Upper lobe of right lung (tissue), 1 donor: ENCODE measurements at regions not wholly inside any gene's neighbourhood (a gene's known extent, or its start where the extent isn't known, plus 50 kb on each side); places are given as distances from the start of the nearest gene placed in this dataset.

Experiments used
- ATAC-seq: fragments of 200-7000 bp; cut with Tn5 transposase; one replicate; pipeline ENCODE4 v1.9.1; 2020; ENCODE audit warnings: mild to moderate bottlenecking, moderate library complexity
- DNase-seq: peaks from one replicate; pipeline ENCODE4 v3.0.0-alpha.2; 2020
- H3K27ac ChIP-seq: fragments of 200-600 bp; one replicate; pipeline ENCODE4 v1.8.0; 2022
- H3K27me3 ChIP-seq: fragments of 200-600 bp; one replicate; pipeline ENCODE4 v1.8.0; 2022; ENCODE audit warnings: mild to moderate bottlenecking
- H3K36me3 ChIP-seq: fragments of 200-600 bp; one replicate; pipeline ENCODE4 v1.8.0; 2022
- H3K4me1 ChIP-seq: fragments of 200-600 bp; one replicate; pipeline ENCODE4 v1.8.0; 2022
- H3K4me3 ChIP-seq: fragments of 200-600 bp; one replicate; pipeline ENCODE4 v1.8.0; 2022; ENCODE audit warnings: mild to moderate bottlenecking
- H3K9me3 ChIP-seq: fragments of 200-600 bp; one replicate; pipeline ENCODE4 v1.8.0; 2022
- intact Hi-C: fragments of 100-400 bp; cut with DNase I; formaldehyde crosslinking; loops from one replicate; pipeline ENCODE4 v1.11.0; 2022
- TF ChIP-seq, protein P1 (sequence below): fragments of 200-600 bp; IDR thresholded peaks from one replicate; pipeline ENCODE4 v1.8.0; 2022; ENCODE audit warnings: antibody characterized with exemption
- donor health status: DM: no; HTN: yes; CAD: no; lungs with severe emphysema.

DNA sequence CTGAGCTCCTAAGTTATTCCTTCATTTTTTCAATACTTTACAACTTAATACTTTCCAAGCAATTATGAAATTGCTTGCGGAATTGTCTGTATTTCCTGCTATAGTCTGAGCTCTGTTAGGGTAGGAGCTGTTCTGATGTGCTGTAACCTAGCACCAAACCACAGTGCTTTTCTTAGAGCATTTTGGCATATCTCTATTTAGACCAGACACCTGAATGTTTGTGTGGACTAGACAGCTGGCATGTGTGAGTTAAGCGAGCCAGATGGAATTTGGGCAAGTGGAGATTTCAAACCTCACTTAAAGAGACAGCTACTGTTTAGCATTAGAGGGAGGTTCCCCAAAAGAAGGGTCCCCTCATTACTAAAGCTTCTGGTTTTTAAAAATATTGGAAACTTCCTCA, 106.1 kb downstream of the RWDD3 start:
- intact Hi-C loops: no loop called here
- H3K4me1 ChIP-seq: no peaks in the 10 kb centered on the region

DNA sequence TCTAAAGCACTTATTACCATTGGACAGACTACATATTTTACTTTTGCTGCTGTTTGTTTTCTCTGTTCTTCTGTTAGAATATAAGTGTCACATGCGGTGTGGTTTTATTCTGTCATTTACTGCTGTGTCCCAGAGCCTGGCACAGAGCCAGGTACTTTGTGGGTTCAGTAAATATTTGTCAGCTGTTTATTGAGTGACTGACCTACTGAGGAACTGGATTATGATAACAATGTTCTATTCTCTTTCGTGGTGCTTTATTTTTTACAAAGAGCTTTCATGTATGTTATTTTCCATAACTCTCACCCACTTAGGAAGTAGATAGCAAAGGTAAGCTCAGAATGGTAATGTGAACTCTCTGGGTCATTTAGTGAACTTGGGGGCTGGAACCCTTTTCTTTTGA, 118.8 kb downstream of the RWDD3 start:
- H3K4me3 ChIP-seq: no peak overlapping the region
- ATAC-seq: no peak
- no peak for DNase-seq
- H3K27ac ChIP-seq: no peak overlapping the region
- TF ChIP-seq, protein P1, sequence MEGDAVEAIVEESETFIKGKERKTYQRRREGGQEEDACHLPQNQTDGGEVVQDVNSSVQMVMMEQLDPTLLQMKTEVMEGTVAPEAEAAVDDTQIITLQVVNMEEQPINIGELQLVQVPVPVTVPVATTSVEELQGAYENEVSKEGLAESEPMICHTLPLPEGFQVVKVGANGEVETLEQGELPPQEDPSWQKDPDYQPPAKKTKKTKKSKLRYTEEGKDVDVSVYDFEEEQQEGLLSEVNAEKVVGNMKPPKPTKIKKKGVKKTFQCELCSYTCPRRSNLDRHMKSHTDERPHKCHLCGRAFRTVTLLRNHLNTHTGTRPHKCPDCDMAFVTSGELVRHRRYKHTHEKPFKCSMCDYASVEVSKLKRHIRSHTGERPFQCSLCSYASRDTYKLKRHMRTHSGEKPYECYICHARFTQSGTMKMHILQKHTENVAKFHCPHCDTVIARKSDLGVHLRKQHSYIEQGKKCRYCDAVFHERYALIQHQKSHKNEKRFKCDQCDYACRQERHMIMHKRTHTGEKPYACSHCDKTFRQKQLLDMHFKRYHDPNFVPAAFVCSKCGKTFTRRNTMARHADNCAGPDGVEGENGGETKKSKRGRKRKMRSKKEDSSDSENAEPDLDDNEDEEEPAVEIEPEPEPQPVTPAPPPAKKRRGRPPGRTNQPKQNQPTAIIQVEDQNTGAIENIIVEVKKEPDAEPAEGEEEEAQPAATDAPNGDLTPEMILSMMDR: no peak
- no peaks in the 10 kb centered on the region for H3K9me3 ChIP-seq
- H3K4me1 ChIP-seq: no peaks in the 10 kb centered on the region
- intact Hi-C loops: no loop called here
- no peaks in the 10 kb centered on the region for H3K36me3 ChIP-seq
- H3K27me3 ChIP-seq: no peaks in the 10 kb centered on the region

More for the DNA sequence above, 106.1 kb downstream of the RWDD3 start:
- TF ChIP-seq, protein P1: no peak
- DNase-seq (no peak), ATAC-seq (peak; percentile 35)
- H3K9me3 ChIP-seq: no peaks in the 10 kb centered on the region
- no peaks in the 10 kb centered on the region for H3K36me3 ChIP-seq
- H3K27me3 ChIP-seq: no peaks in the 10 kb centered on the region
- no peak overlapping the region for H3K27ac ChIP-seq
- H3K4me3 ChIP-seq: no peak overlapping the region

DNA sequence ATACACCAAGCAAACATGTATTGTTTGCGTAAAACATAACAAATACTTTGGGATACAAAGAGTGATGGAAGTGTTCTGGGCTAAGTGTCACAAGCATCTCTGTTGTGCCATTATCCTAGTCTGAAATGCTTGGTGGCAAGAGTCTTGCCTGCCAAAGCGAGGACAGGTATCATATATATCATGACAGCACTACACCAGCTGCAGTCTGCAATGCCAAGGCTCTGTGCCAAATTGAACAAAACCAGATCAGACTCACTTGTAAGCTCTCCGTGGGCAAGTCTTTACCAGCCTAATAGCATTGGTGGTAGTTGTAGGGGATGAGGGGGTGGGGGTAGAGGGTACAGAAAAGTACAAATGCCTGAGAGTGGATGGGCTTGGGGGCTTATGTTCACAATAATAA, 119.2 kb downstream of the RWDD3 start:
- Histone ChIP-seq H3K9me3 (no peaks in the 10 kb centered on the region), H3K27ac (no peak overlapping the region), H3K27me3 (no peaks in the 10 kb centered on the region), H3K36me3 (no peaks in the 10 kb centered on the region), H3K4me3 (no peak overlapping the region), H3K4me1 (no peaks in the 10 kb centered on the region)
- DNase-seq: no peak
- intact Hi-C loops: no loop called here
- TF ChIP-seq, protein P1: no peak
- no peak for ATAC-seq

DNA sequence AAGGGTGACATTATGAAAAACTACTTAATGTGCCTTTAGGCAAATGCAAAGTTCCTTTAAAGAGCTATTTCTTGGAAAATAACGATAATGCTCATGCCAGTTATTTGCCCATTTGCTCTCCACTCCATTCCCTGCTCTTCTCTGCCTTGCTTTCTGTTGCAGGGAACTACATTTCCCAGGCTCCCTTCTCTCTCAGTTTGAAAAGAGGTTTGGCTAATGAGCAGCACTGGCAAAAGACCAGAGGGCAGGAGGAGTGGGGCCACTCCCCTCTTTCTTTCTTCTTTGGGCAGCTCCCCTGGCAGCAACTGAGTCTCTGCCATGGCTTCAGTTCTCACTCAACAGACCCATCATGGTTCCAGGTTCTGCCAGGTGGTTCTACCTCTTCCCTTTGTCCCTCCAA, 130.5 kb downstream of the RWDD3 start:
- Histone ChIP-seq H3K27ac (no peak overlapping the region), H3K9me3 (no peaks in the 10 kb centered on the region), H3K4me3 (no peak overlapping the region), H3K36me3 (no peaks in the 10 kb centered on the region), H3K27me3 (no peaks in the 10 kb centered on the region), H3K4me1 (no peaks in the 10 kb centered on the region)
- ATAC-seq (no peak), DNase-seq (no peak)
- TF ChIP-seq, protein P1: no peak
- intact Hi-C loops: no loop called here

DNA sequence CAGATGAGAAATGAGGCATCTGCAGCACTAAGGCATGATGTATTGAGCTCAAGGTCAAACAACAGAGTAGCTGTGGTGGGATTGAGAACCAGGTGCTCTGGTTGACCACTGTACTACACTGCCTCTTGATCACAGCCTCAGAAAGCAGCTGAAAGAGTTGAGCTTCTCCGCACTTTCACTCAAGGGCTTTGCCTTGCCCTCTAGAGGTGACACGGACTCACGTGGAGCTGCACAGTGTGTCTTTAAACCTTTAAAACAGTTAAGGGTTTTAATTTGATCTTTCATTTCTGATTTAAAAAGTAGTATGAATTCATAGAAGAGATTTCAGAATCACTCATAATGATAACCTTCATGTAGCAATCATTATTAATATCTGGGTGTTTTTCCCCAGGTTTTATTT, 132.5 kb downstream of the RWDD3 start:
- Histone ChIP-seq H3K9me3 (no peaks in the 10 kb centered on the region), H3K27me3 (no peaks in the 10 kb centered on the region), H3K4me3 (no peak overlapping the region), H3K4me1 (no peaks in the 10 kb centered on the region), H3K27ac (no peak overlapping the region), H3K36me3 (no peaks in the 10 kb centered on the region)
- intact Hi-C loops: no loop called here
- TF ChIP-seq, protein P1: no peak
- ATAC-seq: no peak
- DNase-seq: no peak

DNA sequence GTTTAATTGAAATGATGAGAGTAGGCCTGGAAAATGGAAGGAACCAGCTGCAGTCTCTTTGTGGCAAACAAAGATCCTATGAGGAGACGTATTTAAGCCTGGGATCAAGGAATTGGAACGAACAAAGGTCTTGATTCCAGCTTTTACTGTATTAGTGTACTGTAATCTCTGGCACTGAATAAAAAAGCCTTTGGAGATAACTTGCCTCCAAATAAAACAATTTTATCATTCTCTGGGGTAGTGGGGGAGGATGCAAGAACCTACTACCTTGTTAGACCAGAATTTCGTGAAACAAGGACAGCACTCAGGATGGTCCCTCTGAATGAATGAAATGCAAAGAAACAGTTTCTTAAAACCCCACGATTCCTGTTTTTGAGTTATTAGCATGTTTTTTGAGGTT, 134.2 kb downstream of the RWDD3 start:
- Histone ChIP-seq H3K4me3 (no peak overlapping the region), H3K36me3 (no peaks in the 10 kb centered on the region), H3K27me3 (no peaks in the 10 kb centered on the region), H3K4me1 (no peaks in the 10 kb centered on the region), H3K27ac (no peak overlapping the region), H3K9me3 (no peaks in the 10 kb centered on the region)
- intact Hi-C loops: no loop called here
- ATAC-seq (no peak), DNase-seq (no peak)
- TF ChIP-seq, protein P1: no peak
